ENCODE measurements at regions not wholly inside any gene's neighbourhood (a gene's known extent, or its start where the extent isn't known, plus 50 kb on each side); places are given as distances from the start of the nearest gene placed in this dataset.

DNA sequence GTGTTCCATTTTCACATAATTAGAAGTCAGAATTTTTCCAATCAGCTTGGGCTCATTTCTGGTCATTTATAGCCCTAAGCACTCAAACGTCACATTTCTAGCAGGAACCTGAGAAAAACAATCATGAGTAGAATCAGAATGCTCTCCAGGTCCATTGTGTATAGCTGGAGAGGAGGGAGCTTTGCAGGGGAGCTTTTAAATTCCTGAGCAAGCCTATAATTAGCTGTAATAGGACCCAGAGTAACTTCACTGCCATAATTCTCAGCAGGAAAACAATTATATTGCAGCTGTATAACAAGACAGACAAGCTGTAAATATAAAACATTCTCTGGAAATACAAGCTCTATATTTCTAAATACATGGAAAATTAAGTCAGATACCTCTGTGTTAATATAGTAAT lies 637.6 kb upstream of the SGCD start:
- dilution Hi-C loops (cut with MboI; ENCODE audit: extremely low pct_ligation_motif_present, low sequenced_read_pairs) (no loop called here), intact Hi-C loops (cut with micrococcal nuclease) (no loop called here)
- Histone ChIP-seq H3K27me3 (ENCODE audit: control insufficient read depth in 2 of 2, insufficient read depth in 2 of 2, low read length in 2 of 2) (no peaks in the 10 kb centered on the region), H3K9me1 (replicated peaks; ENCODE audit: control insufficient read depth, extremely low read depth, insufficient read depth, low read length) (no peaks in the 10 kb centered on the region), H3K79me2 (ENCODE audit: control insufficient read depth, insufficient read depth, low read length) (no peaks in the 10 kb centered on the region), H3K9me3 (replicated peaks; ENCODE audit: control insufficient read depth, insufficient read depth, low read length) (no peaks in the 10 kb centered on the region), H3K4me1 (ENCODE audit: control insufficient read depth, extremely low read depth, insufficient read depth, low read length) (no peaks in the 10 kb centered on the region), H2AFZ (ENCODE audit: low read depth, low read length) (no peak overlapping the region), H3K9ac (replicated peaks; ENCODE audit: extremely low read depth, insufficient read depth, low read length) (no peak overlapping the region), H3K4me2 (ENCODE audit: insufficient read depth, low read length) (no peak overlapping the region), H4K20me1 (replicated peaks; ENCODE audit: control insufficient read depth, extremely low read depth, insufficient read depth, low read length) (no peaks in the 10 kb centered on the region), H3K27ac (ENCODE audit: insufficient read depth, low read depth, low read length) (no peak overlapping the region), H3K36me3 (ENCODE audit: control insufficient read depth in 2 of 2, extremely low read depth in 1 of 2, insufficient read depth in 2 of 2, low read length in 2 of 2) (no peaks in the 10 kb centered on the region), H3K4me3 (replicated peaks in 1 of 3; ENCODE audit: insufficient read depth in 1 of 3, low read depth in 1 of 3, low read length in 3 of 3) (no peak overlapping the region)
- no TSS peak for BruUV-seq (replicated peaks)
- no peak for FAIRE-seq
- CTCF ChIA-PET: no interaction called here
- POLR2A ChIA-PET: no interaction called here
- no peak for DNase-seq (ENCODE audit: low read depth, low spot score)
- TF ChIP-seq GATA2 (IDR thresholded peaks at IDR 0.05; ENCODE audit: insufficient read depth, insufficient read length, low read depth, low read length) (no peak), MYC (IDR thresholded peaks at IDR 0.05; ENCODE audit: low read depth, low read length) (no peak), EZH2 (IDR thresholded peaks at IDR 0.05; ENCODE audit: borderline replicate concordance, low read depth, low read length, severe bottlenecking) (no peak), FOS (IDR thresholded peaks at IDR 0.05; ENCODE audit: borderline replicate concordance, insufficient read depth, low read length) (no peak), POLR2A (IDR thresholded peaks at IDR 0.05; ENCODE audit: low read depth, low read length) (no peak), JUN (IDR thresholded peaks at IDR 0.05; ENCODE audit: borderline replicate concordance, insufficient read depth, insufficient read length, low read depth) (no peak)
- TF ChIP-seq, protein P1, sequence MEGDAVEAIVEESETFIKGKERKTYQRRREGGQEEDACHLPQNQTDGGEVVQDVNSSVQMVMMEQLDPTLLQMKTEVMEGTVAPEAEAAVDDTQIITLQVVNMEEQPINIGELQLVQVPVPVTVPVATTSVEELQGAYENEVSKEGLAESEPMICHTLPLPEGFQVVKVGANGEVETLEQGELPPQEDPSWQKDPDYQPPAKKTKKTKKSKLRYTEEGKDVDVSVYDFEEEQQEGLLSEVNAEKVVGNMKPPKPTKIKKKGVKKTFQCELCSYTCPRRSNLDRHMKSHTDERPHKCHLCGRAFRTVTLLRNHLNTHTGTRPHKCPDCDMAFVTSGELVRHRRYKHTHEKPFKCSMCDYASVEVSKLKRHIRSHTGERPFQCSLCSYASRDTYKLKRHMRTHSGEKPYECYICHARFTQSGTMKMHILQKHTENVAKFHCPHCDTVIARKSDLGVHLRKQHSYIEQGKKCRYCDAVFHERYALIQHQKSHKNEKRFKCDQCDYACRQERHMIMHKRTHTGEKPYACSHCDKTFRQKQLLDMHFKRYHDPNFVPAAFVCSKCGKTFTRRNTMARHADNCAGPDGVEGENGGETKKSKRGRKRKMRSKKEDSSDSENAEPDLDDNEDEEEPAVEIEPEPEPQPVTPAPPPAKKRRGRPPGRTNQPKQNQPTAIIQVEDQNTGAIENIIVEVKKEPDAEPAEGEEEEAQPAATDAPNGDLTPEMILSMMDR (IDR thresholded peaks at IDR 0.05; ENCODE audit: extremely low read depth in 1 of 2, insufficient read depth in 1 of 2, low read depth in 1 of 2, low read length in 2 of 2): no peak
- TF ChIP-seq, protein P2, sequence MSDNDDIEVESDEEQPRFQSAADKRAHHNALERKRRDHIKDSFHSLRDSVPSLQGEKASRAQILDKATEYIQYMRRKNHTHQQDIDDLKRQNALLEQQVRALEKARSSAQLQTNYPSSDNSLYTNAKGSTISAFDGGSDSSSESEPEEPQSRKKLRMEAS (IDR thresholded peaks at IDR 0.05; ENCODE audit: insufficient read depth, insufficient read length): no peak

Measured in endothelial cell of umbilical vein (primary cell).